Thoracic aorta (tissue), 2 donors: ENCODE measurements at regions not wholly inside any gene's neighbourhood (a gene's known extent, or its start where the extent isn't known, plus 50 kb on each side); places are given as distances from the start of the nearest gene placed in this dataset.

Source experiments
- ATAC-seq: fragments of 150-250 bp; one replicate; pipeline ENCODE4 v1.8.0; 2017; ENCODE audit warnings: low read depth; ENCODE audit not compliant: insufficient number of reproducible peaks, low FRiP score
- DNase-seq: peaks from one replicate; pipeline ENCODE4 v3.0.0-alpha.2; 2020; ENCODE audit warnings: low spot score
- H3K27ac ChIP-seq, 2 donors: fragments of 200-600 bp; sonication (generic); 1 replicate in 1 of 2; 2 replicates in 1 of 2; pipeline ENCODE4 v1.5.1; 2016; ENCODE audit warnings: mild to moderate bottlenecking in 2 of 2, moderate library complexity in 2 of 2
- H3K27me3 ChIP-seq: fragments of 200-600 bp; sonication (generic); replicated peaks from 2 replicates; pipeline ENCODE4 v1.6.0; 2016; ENCODE audit warnings: mild to moderate bottlenecking; ENCODE audit not compliant: insufficient read depth
- H3K36me3 ChIP-seq: fragments of 200-600 bp; sonication (generic); one replicate; pipeline ENCODE4 v1.5.1; 2016
- H3K4me1 ChIP-seq, 2 donors: fragments of 200-600 bp; sonication (generic); 1 replicate in 1 of 2; 2 replicates in 1 of 2; pipeline versions ENCODE4 v1.5.1 to v1.6.0; 2016; ENCODE audit warnings: low read depth in 2 of 2, mild to moderate bottlenecking in 1 of 2; ENCODE audit not compliant: control insufficient read depth in 1 of 2
- H3K4me3 ChIP-seq: fragments of 200-600 bp; sonication (generic); 2 replicates; pipeline ENCODE4 v1.5.1; 2016; ENCODE audit warnings: mild to moderate bottlenecking
- H3K9me3 ChIP-seq: fragments of 200-600 bp; sonication (generic); 2 replicates; pipeline ENCODE4 v1.5.1; 2016
- TF ChIP-seq, protein P1 (sequence below): fragments of 200-600 bp; sonication (generic); IDR thresholded peaks from one replicate; pipeline ENCODE4 v1.5.1; 2019; ENCODE audit warnings: antibody characterized with exemption

DNA sequence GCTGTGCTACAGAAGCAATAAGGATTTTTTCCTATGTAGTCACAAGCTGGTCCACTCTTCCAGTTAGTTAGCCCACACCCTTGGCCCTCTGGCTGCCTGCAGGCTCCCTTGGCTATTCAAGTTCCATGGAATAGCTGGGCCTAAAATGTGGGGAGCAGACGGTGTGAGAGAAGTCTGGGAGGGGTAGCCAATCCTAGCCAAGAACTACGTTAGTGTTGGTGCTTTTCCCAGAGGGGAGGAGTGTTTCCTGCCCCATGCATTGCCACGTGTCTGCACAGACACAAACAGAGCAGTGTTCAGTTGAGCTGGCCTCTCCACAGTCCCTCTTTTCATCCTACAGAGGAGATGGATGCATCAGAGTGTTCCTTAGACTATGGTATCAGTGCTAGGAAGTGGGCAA lies 59.0 kb upstream of the IPO9 start:
- ATAC-seq (peak; percentile 37), DNase-seq (no peak)
- Histone ChIP-seq H3K36me3 (no peaks in the 10 kb centered on the region), H3K27me3 (no peaks in the 10 kb centered on the region), H3K4me1 (peaks cover 34 to 79% of the 10 kb centered on the region in 2 donors), H3K4me3 (no peak overlapping the region), H3K9me3 (peaks cover 9% of the 10 kb centered on the region), H3K27ac (peak overlapping the region; percentile 62 to 79)
- TF ChIP-seq, protein P1, sequence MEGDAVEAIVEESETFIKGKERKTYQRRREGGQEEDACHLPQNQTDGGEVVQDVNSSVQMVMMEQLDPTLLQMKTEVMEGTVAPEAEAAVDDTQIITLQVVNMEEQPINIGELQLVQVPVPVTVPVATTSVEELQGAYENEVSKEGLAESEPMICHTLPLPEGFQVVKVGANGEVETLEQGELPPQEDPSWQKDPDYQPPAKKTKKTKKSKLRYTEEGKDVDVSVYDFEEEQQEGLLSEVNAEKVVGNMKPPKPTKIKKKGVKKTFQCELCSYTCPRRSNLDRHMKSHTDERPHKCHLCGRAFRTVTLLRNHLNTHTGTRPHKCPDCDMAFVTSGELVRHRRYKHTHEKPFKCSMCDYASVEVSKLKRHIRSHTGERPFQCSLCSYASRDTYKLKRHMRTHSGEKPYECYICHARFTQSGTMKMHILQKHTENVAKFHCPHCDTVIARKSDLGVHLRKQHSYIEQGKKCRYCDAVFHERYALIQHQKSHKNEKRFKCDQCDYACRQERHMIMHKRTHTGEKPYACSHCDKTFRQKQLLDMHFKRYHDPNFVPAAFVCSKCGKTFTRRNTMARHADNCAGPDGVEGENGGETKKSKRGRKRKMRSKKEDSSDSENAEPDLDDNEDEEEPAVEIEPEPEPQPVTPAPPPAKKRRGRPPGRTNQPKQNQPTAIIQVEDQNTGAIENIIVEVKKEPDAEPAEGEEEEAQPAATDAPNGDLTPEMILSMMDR = no peak

DNA sequence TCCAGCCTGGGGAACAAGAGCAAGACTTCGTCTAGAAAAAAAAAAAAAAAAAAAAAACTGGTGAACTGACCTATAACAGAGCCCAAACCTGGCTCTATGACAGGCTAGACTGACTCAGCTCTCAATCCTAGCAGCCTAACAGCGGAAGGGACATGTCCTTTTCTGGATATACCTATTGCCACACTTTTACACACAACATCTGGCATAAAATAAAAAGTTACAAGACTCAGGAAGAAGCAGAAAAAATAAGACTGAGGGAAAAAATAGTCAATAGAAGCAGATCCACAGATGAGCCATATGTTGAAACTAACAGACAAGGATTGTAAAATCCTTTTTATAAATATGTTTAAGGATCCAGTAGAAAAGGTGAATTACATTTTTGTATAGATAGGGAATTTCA lies 57.5 kb upstream of the IPO9 start:
- Histone ChIP-seq H3K4me1 (peaks cover 41 to 80% of the 10 kb centered on the region in 2 donors), H3K27me3 (no peaks in the 10 kb centered on the region), H3K27ac (peak overlapping the region in 1 of 2 donors; percentile 79), H3K4me3 (no peak overlapping the region), H3K9me3 (peaks cover 9% of the 10 kb centered on the region), H3K36me3 (no peaks in the 10 kb centered on the region)
- DNase-seq = no peak
- TF ChIP-seq, protein P1 = no peak
- ATAC-seq = no peak

DNA sequence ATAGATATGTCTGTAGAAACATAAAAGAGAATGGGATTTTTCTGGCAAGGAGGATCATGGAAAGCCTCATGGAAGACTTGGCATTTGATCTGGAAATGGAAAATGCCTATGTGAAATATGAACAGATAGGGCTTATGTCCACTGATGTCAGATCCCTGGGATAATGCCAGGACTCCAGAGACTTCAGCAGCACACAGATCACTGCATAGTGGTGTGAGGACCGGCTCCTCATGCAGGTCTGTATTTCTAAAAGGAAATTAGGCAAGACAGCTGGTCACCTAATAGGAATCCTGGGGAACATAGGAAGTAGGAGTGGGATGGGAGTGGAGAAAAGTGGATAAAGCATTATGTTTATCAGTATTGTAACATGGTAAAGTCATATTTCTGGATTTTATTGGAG lies 56.8 kb upstream of the IPO9 start:
- ATAC-seq = no peak
- Histone ChIP-seq H3K4me1 (peaks cover 42 to 81% of the 10 kb centered on the region in 2 donors), H3K4me3 (no peak overlapping the region), H3K27ac (peak overlapping the region in 1 of 2 donors; percentile 79), H3K9me3 (peaks cover 9% of the 10 kb centered on the region), H3K36me3 (no peaks in the 10 kb centered on the region), H3K27me3 (no peaks in the 10 kb centered on the region)
- TF ChIP-seq, protein P1 = no peak
- no peak for DNase-seq

DNA sequence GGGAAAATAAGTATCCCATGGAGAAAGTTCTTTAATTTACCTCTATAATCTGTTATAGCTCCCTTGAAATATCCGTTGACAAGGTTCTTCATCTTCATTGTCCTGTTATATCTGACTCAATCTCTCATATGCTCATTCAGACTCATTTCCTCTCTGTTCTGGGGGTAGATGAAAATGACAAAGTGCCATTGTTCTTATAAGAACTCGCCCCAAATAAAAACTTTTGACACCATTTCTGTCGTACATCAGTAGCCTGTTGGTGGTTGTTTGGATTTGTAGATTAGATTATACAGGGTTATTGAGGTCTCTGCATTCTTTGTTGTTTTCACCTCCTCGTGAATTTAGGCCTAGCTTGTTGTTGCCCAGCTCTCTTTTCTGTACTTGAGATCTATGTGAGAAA lies 55.2 kb upstream of the IPO9 start:
- ATAC-seq (no peak), DNase-seq (no peak)
- H3K4me1 ChIP-seq = peaks cover 54 to 84% of the 10 kb centered on the region in 2 donors
- H3K4me3 ChIP-seq = no peak overlapping the region
- peak overlapping the region; percentile 86 to 88 for H3K27ac ChIP-seq
- TF ChIP-seq, protein P1 = no peak
- H3K9me3 ChIP-seq = peaks cover 9% of the 10 kb centered on the region
- no peaks in the 10 kb centered on the region for H3K36me3 ChIP-seq
- H3K27me3 ChIP-seq = no peaks in the 10 kb centered on the region

DNA sequence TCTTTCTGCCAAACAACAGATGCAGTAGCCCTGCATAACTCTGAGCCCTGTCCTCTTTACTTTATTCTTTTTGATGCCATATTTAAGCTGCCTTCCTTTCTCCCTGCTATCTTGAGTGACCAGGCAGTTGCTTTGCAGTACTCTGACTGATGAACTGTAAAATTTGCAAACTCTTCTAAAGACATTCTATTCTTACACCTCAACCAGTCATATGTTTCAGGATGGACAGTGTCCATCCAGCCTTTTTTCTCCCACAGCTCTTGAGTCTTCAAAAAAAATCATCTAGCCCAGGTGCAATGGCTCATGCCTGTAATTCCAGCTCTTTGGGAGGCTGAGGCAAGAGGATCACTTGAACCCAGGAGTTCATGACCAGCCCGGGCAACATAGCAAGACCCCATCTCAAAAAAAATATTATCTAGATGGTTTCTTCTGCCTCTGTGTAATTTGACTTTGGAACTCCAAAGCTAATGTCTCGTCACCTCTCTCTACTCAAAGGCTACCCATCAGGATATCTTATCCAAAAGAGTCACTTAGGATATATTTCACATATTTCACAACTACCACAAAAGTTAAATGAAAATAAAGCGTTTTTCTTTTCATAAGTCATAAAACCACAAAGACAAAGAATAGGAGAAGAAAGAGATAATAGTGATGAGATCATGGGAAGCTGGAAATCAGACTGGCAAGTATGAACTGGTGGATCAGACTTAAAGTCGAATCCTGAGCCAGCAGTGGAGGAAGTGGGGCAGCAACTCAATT lies 54.6 kb upstream of the IPO9 start:
- DNase-seq (no peak), ATAC-seq (no peak)
- H3K27ac ChIP-seq = peak overlapping the region; percentile 86 to 88
- peaks cover 9% of the 10 kb centered on the region for H3K9me3 ChIP-seq
- TF ChIP-seq, protein P1 = no peak
- H3K36me3 ChIP-seq = no peaks in the 10 kb centered on the region
- no peak overlapping the region for H3K4me3 ChIP-seq
- H3K27me3 ChIP-seq = no peaks in the 10 kb centered on the region
- peaks cover 56 to 84% of the 10 kb centered on the region in 2 donors for H3K4me1 ChIP-seq
